Stimulated activated naive B cell treated with anti-CD40 and anti-IgM and Interleukin-4, amounts not matched to agents 10 μg/mL and 1 μg/mL and 100 μg/mL, for 72 hours (primary cell): ENCODE measurements at regions not wholly inside any gene's neighbourhood (a gene's known extent, or its start where the extent isn't known, plus 50 kb on each side); places are given as distances from the start of the nearest gene placed in this dataset.
"Not testable (repeated sequence)": the region's sequence is repeated elsewhere in the genome, so short reads cannot be mapped to it uniquely, and the experiment has no call there.

Experiments
- ATAC-seq, 2 donors: fragments of 150-1000 bp; cut with Tn5 transposase; replicated peaks; 2 replicates each; pipeline ENCODE4 v1.10.0; 2021; ENCODE audit warnings: moderate library complexity in 1 of 2
- DNase-seq: peaks from one replicate; pipeline ENCODE4 v3.0.0; 2021
- H3K27ac Mint-ChIP-seq: one replicate; pipeline ENCODE4 v1.8.0; 2022; ENCODE audit warnings: mild to moderate bottlenecking, mixed read lengths
- H3K27me3 Mint-ChIP-seq, 2 donors: one replicate each; pipeline ENCODE4 v1.8.0; 2022; ENCODE audit warnings: mixed read lengths in 2 of 2
- H3K36me3 Mint-ChIP-seq, 2 donors: one replicate each; pipeline ENCODE4 v1.8.0; 2022; ENCODE audit warnings: mixed read lengths in 2 of 2, mild to moderate bottlenecking in 1 of 2
- H3K4me1 Mint-ChIP-seq, 2 donors: one replicate each; pipeline ENCODE4 v1.8.0; 2022; ENCODE audit warnings: mixed read lengths in 2 of 2, mild to moderate bottlenecking in 1 of 2
- H3K4me3 Mint-ChIP-seq, 2 donors: one replicate each; pipeline ENCODE4 v1.8.0; 2022; ENCODE audit warnings: mild to moderate bottlenecking in 2 of 2, mixed read lengths in 2 of 2, moderate library complexity in 1 of 2
- H3K9me3 Mint-ChIP-seq, 2 donors: one replicate each; pipeline ENCODE4 v1.8.0; 2022; ENCODE audit warnings: mixed read lengths in 2 of 2, mild to moderate bottlenecking in 1 of 2

- Mint-ChIP-seq H3K36me3 (no peaks in the 10 kb centered on the region), H3K4me3 (no peak overlapping the region), H3K27ac (no peak overlapping the region), H3K27me3 (no peaks in the 10 kb centered on the region), H3K9me3 (peaks cover 0 to 3% of the 10 kb centered on the region in 2 donors), H3K4me1 (no peaks in the 10 kb centered on the region)
- DNase-seq = no peak
- no peak for ATAC-seq
Measured at GRCh38 chr2:188787658-188788240, 186.4 kb upstream of the COL3A1 start.

- Mint-ChIP-seq H3K9me3 (peaks cover 0 to 3% of the 10 kb centered on the region in 2 donors), H3K27ac (no peak overlapping the region), H3K36me3 (no peaks in the 10 kb centered on the region), H3K4me3 (no peak overlapping the region), H3K4me1 (no peaks in the 10 kb centered on the region), H3K27me3 (no peaks in the 10 kb centered on the region)
- ATAC-seq = no peak
- DNase-seq = no peak
Measured at GRCh38 chr2:188788621-188789020, 185.6 kb upstream of the COL3A1 start.

- H3K9me3 Mint-ChIP-seq = peaks cover 0 to 4% of the 10 kb centered on the region in 2 donors
- no peaks in the 10 kb centered on the region for H3K4me1 Mint-ChIP-seq
- H3K4me3 Mint-ChIP-seq = no peak overlapping the region
- no peak for DNase-seq
- ATAC-seq = no peak
- H3K36me3 Mint-ChIP-seq = no peaks in the 10 kb centered on the region
- H3K27ac Mint-ChIP-seq = no peak overlapping the region
- H3K27me3 Mint-ChIP-seq = no peaks in the 10 kb centered on the region
Measured at GRCh38 chr2:188789951-188790350, 184.2 kb upstream of the COL3A1 start.

GRCh38 chr2:188794453-188794852 lies 179.7 kb upstream of the COL3A1 start:
- not testable (repeated sequence) for H3K9me3 Mint-ChIP-seq, H3K36me3 Mint-ChIP-seq, H3K27ac Mint-ChIP-seq, H3K4me3 Mint-ChIP-seq, DNase-seq, H3K27me3 Mint-ChIP-seq, ATAC-seq, H3K4me1 Mint-ChIP-seq

- Mint-ChIP-seq H3K4me3 (no peak overlapping the region), H3K4me1 (no peaks in the 10 kb centered on the region), H3K27ac (no peak overlapping the region), H3K27me3 (no peaks in the 10 kb centered on the region), H3K9me3 (peaks cover 0 to 4% of the 10 kb centered on the region in 2 donors), H3K36me3 (no peaks in the 10 kb centered on the region)
- DNase-seq (no peak), ATAC-seq (no peak)
Measured at GRCh38 chr2:188795762-188796161, 178.4 kb upstream of the COL3A1 start.

- no peaks in the 10 kb centered on the region for H3K27me3 Mint-ChIP-seq
- H3K4me1 Mint-ChIP-seq = no peaks in the 10 kb centered on the region
- H3K27ac Mint-ChIP-seq = no peak overlapping the region
- no peak overlapping the region for H3K4me3 Mint-ChIP-seq
- no peak for DNase-seq
- H3K9me3 Mint-ChIP-seq = peaks cover 0 to 5% of the 10 kb centered on the region in 2 donors
- ATAC-seq = no peak
- no peaks in the 10 kb centered on the region for H3K36me3 Mint-ChIP-seq
Measured at GRCh38 chr2:188797371-188797770, 176.8 kb upstream of the COL3A1 start.

GRCh38 chr2:188798159-188798558 lies 176.0 kb upstream of the COL3A1 start:
- peaks cover 0 to 7% of the 10 kb centered on the region in 2 donors for H3K9me3 Mint-ChIP-seq
- no peaks in the 10 kb centered on the region for H3K36me3 Mint-ChIP-seq
- DNase-seq = no peak
- H3K4me3 Mint-ChIP-seq = no peak overlapping the region
- no peak overlapping the region for H3K27ac Mint-ChIP-seq
- no peaks in the 10 kb centered on the region for H3K27me3 Mint-ChIP-seq
- no peaks in the 10 kb centered on the region for H3K4me1 Mint-ChIP-seq
- ATAC-seq = no peak

- DNase-seq (no peak), ATAC-seq (no peak)
- Mint-ChIP-seq H3K9me3 (peaks cover 0 to 7% of the 10 kb centered on the region in 2 donors), H3K4me3 (no peak overlapping the region), H3K27me3 (no peaks in the 10 kb centered on the region), H3K4me1 (no peaks in the 10 kb centered on the region), H3K27ac (no peak overlapping the region), H3K36me3 (no peaks in the 10 kb centered on the region)
Measured at GRCh38 chr2:188805219-188805618, 169.0 kb upstream of the COL3A1 start.

GRCh38 chr2:188808947-188809355 lies 165.2 kb upstream of the COL3A1 start:
- H3K4me3 Mint-ChIP-seq = no peak overlapping the region
- no peaks in the 10 kb centered on the region for H3K36me3 Mint-ChIP-seq
- no peak overlapping the region for H3K27ac Mint-ChIP-seq
- H3K27me3 Mint-ChIP-seq = no peaks in the 10 kb centered on the region
- H3K4me1 Mint-ChIP-seq = no peaks in the 10 kb centered on the region
- no peak for DNase-seq
- ATAC-seq = no peak
- H3K9me3 Mint-ChIP-seq = peaks cover 0 to 1% of the 10 kb centered on the region in 2 donors

- DNase-seq (no peak), ATAC-seq (no peak)
- Mint-ChIP-seq H3K36me3 (no peaks in the 10 kb centered on the region), H3K4me1 (no peaks in the 10 kb centered on the region), H3K4me3 (no peak overlapping the region), H3K27ac (no peak overlapping the region), H3K27me3 (no peaks in the 10 kb centered on the region), H3K9me3 (peaks cover 0 to 3% of the 10 kb centered on the region in 2 donors)
Measured at GRCh38 chr2:188810586-188810985, 163.6 kb upstream of the COL3A1 start.

GRCh38 chr2:188811522-188811921 lies 162.7 kb upstream of the COL3A1 start:
- no peak overlapping the region for H3K4me3 Mint-ChIP-seq
- no peaks in the 10 kb centered on the region for H3K36me3 Mint-ChIP-seq
- DNase-seq = no peak
- H3K9me3 Mint-ChIP-seq = peaks cover 0 to 1% of the 10 kb centered on the region in 2 donors
- no peak overlapping the region for H3K27ac Mint-ChIP-seq
- no peak for ATAC-seq
- H3K4me1 Mint-ChIP-seq = no peaks in the 10 kb centered on the region
- H3K27me3 Mint-ChIP-seq = no peaks in the 10 kb centered on the region

GRCh38 chr2:188813315-188813714 lies 160.9 kb upstream of the COL3A1 start:
- no peak overlapping the region for H3K4me3 Mint-ChIP-seq
- H3K36me3 Mint-ChIP-seq = no peaks in the 10 kb centered on the region
- no peak overlapping the region for H3K27ac Mint-ChIP-seq
- H3K4me1 Mint-ChIP-seq = no peaks in the 10 kb centered on the region
- no peaks in the 10 kb centered on the region for H3K27me3 Mint-ChIP-seq
- no peak for DNase-seq
- peaks cover 0 to 1% of the 10 kb centered on the region in 2 donors for H3K9me3 Mint-ChIP-seq
- ATAC-seq = no peak

- no peaks in the 10 kb centered on the region for H3K4me1 Mint-ChIP-seq
- H3K36me3 Mint-ChIP-seq = no peaks in the 10 kb centered on the region
- peaks cover 0 to 1% of the 10 kb centered on the region in 2 donors for H3K9me3 Mint-ChIP-seq
- DNase-seq (no peak), ATAC-seq (no peak)
- H3K4me3 Mint-ChIP-seq = no peak overlapping the region
- no peak overlapping the region for H3K27ac Mint-ChIP-seq
- no peaks in the 10 kb centered on the region for H3K27me3 Mint-ChIP-seq
Measured at GRCh38 chr2:188813857-188814256, 160.3 kb upstream of the COL3A1 start.

- Mint-ChIP-seq H3K27me3 (no peaks in the 10 kb centered on the region), H3K27ac (no peak overlapping the region), H3K9me3 (peaks cover 0 to 3% of the 10 kb centered on the region in 2 donors), H3K4me3 (no peak overlapping the region), H3K36me3 (no peaks in the 10 kb centered on the region), H3K4me1 (no peaks in the 10 kb centered on the region)
- no peak for ATAC-seq
- DNase-seq = no peak
Measured at GRCh38 chr2:188819011-188819410, 155.2 kb upstream of the COL3A1 start.

GRCh38 chr2:188819792-188820191 lies 154.4 kb upstream of the COL3A1 start:
- no peaks in the 10 kb centered on the region for H3K4me1 Mint-ChIP-seq
- DNase-seq (no peak), ATAC-seq (no peak)
- H3K27me3 Mint-ChIP-seq = no peaks in the 10 kb centered on the region
- no peaks in the 10 kb centered on the region for H3K36me3 Mint-ChIP-seq
- peaks cover 0 to 1% of the 10 kb centered on the region in 2 donors for H3K9me3 Mint-ChIP-seq
- H3K27ac Mint-ChIP-seq = no peak overlapping the region
- no peak overlapping the region for H3K4me3 Mint-ChIP-seq

- Mint-ChIP-seq H3K36me3 (no peaks in the 10 kb centered on the region), H3K4me1 (no peaks in the 10 kb centered on the region), H3K27me3 (no peaks in the 10 kb centered on the region), H3K9me3 (peaks cover 0 to 1% of the 10 kb centered on the region in 2 donors), H3K4me3 (no peak overlapping the region), H3K27ac (no peak overlapping the region)
- ATAC-seq = no peak
- no peak for DNase-seq
Measured at GRCh38 chr2:188820576-188820975, 153.6 kb upstream of the COL3A1 start.
